ENCODE measurements at regions not wholly inside any gene's neighbourhood (a gene's known extent, or its start where the extent isn't known, plus 50 kb on each side); places are given as distances from the start of the nearest gene placed in this dataset.

DNA sequence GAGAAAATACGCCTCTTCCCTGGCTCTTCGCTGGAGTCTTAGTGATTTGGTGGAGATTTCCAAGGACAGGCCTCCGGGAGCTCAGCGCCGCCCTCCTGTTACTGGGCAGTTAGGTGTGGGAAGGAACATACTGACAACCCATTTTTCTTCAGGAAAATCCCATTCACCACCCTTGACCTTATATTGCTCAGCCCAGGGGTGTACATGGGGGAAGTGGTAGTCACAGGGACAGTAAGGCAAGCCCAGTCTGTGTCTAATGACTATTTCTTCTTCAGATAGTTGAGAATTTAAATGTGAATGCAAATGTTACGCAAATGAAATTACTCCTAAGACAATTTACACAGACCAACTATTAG is 119.4 kb downstream of the UQCRFS1 start:
- no peaks in the 10 kb centered on the region for H3K9me3 ChIP-seq (ENCODE audit: insufficient read depth, low read depth, low read length)
- no peaks in the 10 kb centered on the region for H3K4me1 ChIP-seq (ENCODE audit: insufficient read depth, low read length)

GRCh38 chr19:29092712-29093552 is 120.0 kb downstream of the UQCRFS1 start:
- Histone ChIP-seq H3K27ac (ENCODE audit: low read length) (no peak overlapping the region), H3K4me3 (ENCODE audit: low read length) (no peak overlapping the region), H3K27me3 (ENCODE audit: insufficient read depth, low read length) (no peaks in the 10 kb centered on the region), H3K36me3 (ENCODE audit: insufficient read depth, low read depth, low read length) (no peaks in the 10 kb centered on the region), H3K9ac (ENCODE audit: low read depth, low read length) (no peak overlapping the region), H3K4me1 (ENCODE audit: insufficient read depth, low read length) (no peaks in the 10 kb centered on the region), H3K9me3 (ENCODE audit: insufficient read depth, low read depth, low read length) (no peaks in the 10 kb centered on the region)

More for the DNA sequence above, 119.4 kb downstream of the UQCRFS1 start:
- Histone ChIP-seq H3K27ac (ENCODE audit: low read length) (no peak overlapping the region), H3K4me3 (ENCODE audit: low read length) (no peak overlapping the region), H3K36me3 (ENCODE audit: insufficient read depth, low read depth, low read length) (no peaks in the 10 kb centered on the region), H3K9ac (ENCODE audit: low read depth, low read length) (no peak overlapping the region), H3K27me3 (ENCODE audit: insufficient read depth, low read length) (no peaks in the 10 kb centered on the region)

- H3K4me3 ChIP-seq (ENCODE audit: low read length) = no peak overlapping the region
- H3K9me3 ChIP-seq (ENCODE audit: insufficient read depth, low read depth, low read length) = no peaks in the 10 kb centered on the region
Observed at GRCh38 chr19:29090783-29091526, 122.0 kb downstream of the UQCRFS1 start.

GRCh38 chr19:29089315-29089870 is 123.6 kb downstream of the UQCRFS1 start:
- H3K4me3 ChIP-seq (ENCODE audit: low read length) = no peak overlapping the region
- H3K4me1 ChIP-seq (ENCODE audit: insufficient read depth, low read length) = no peaks in the 10 kb centered on the region
- H3K36me3 ChIP-seq (ENCODE audit: insufficient read depth, low read depth, low read length) = no peaks in the 10 kb centered on the region
- H3K9me3 ChIP-seq (ENCODE audit: insufficient read depth, low read depth, low read length) = no peaks in the 10 kb centered on the region
- no peak overlapping the region for H3K9ac ChIP-seq (ENCODE audit: low read depth, low read length)
- no peaks in the 10 kb centered on the region for H3K27me3 ChIP-seq (ENCODE audit: insufficient read depth, low read length)
- H3K27ac ChIP-seq (ENCODE audit: low read length) = no peak overlapping the region

More at GRCh38 chr19:29090783-29091526, 122.0 kb downstream of the UQCRFS1 start:
- Histone ChIP-seq H3K9ac (ENCODE audit: low read depth, low read length) (no peak overlapping the region), H3K27me3 (ENCODE audit: insufficient read depth, low read length) (no peaks in the 10 kb centered on the region), H3K27ac (ENCODE audit: low read length) (no peak overlapping the region), H3K36me3 (ENCODE audit: insufficient read depth, low read depth, low read length) (no peaks in the 10 kb centered on the region), H3K4me1 (ENCODE audit: insufficient read depth, low read length) (no peaks in the 10 kb centered on the region)

- no peaks in the 10 kb centered on the region for H3K9me3 ChIP-seq (ENCODE audit: insufficient read depth, low read depth, low read length)
- no peak overlapping the region for H3K9ac ChIP-seq (ENCODE audit: low read depth, low read length)
- H3K36me3 ChIP-seq (ENCODE audit: insufficient read depth, low read depth, low read length) = no peaks in the 10 kb centered on the region
- H3K27ac ChIP-seq (ENCODE audit: low read length) = no peak overlapping the region
- H3K4me3 ChIP-seq (ENCODE audit: low read length) = no peak overlapping the region
- no peaks in the 10 kb centered on the region for H3K4me1 ChIP-seq (ENCODE audit: insufficient read depth, low read length)
- H3K27me3 ChIP-seq (ENCODE audit: insufficient read depth, low read length) = no peaks in the 10 kb centered on the region
Observed at GRCh38 chr19:29088761-29089160, 124.2 kb downstream of the UQCRFS1 start.

GRCh38 chr19:29086646-29087045 is 126.3 kb downstream of the UQCRFS1 start:
- no peaks in the 10 kb centered on the region for H3K9me3 ChIP-seq (ENCODE audit: insufficient read depth, low read depth, low read length)

GRCh38 chr19:29086182-29086581 is 126.8 kb downstream of the UQCRFS1 start:
- Histone ChIP-seq H3K27ac (ENCODE audit: low read length) (no peak overlapping the region), H3K4me3 (ENCODE audit: low read length) (no peak overlapping the region), H3K27me3 (ENCODE audit: insufficient read depth, low read length) (no peaks in the 10 kb centered on the region), H3K4me1 (ENCODE audit: insufficient read depth, low read length) (peaks cover 3% of the 10 kb centered on the region; the same call in 1 of the 2 replicates), H3K9ac (ENCODE audit: low read depth, low read length) (no peak overlapping the region), H3K9me3 (ENCODE audit: insufficient read depth, low read depth, low read length) (no peaks in the 10 kb centered on the region), H3K36me3 (ENCODE audit: insufficient read depth, low read depth, low read length) (no peaks in the 10 kb centered on the region)

More at GRCh38 chr19:29086646-29087045, 126.3 kb downstream of the UQCRFS1 start:
- H3K27me3 ChIP-seq (ENCODE audit: insufficient read depth, low read length) = no peaks in the 10 kb centered on the region
- H3K36me3 ChIP-seq (ENCODE audit: insufficient read depth, low read depth, low read length) = no peaks in the 10 kb centered on the region
- no peak overlapping the region for H3K4me3 ChIP-seq (ENCODE audit: low read length)
- peaks cover 3% of the 10 kb centered on the region; the same call in 1 of the 2 replicates for H3K4me1 ChIP-seq (ENCODE audit: insufficient read depth, low read length)
- no peak overlapping the region for H3K9ac ChIP-seq (ENCODE audit: low read depth, low read length)
- no peak overlapping the region for H3K27ac ChIP-seq (ENCODE audit: low read length)

GRCh38 chr19:29085630-29086029 is 127.3 kb downstream of the UQCRFS1 start:
- Histone ChIP-seq H3K9ac (ENCODE audit: low read depth, low read length) (no peak overlapping the region), H3K27ac (ENCODE audit: low read length) (no peak overlapping the region), H3K27me3 (ENCODE audit: insufficient read depth, low read length) (no peaks in the 10 kb centered on the region), H3K4me1 (ENCODE audit: insufficient read depth, low read length) (peaks cover 3% of the 10 kb centered on the region; the same call in 1 of the 2 replicates), H3K9me3 (ENCODE audit: insufficient read depth, low read depth, low read length) (no peaks in the 10 kb centered on the region), H3K4me3 (ENCODE audit: low read length) (no peak overlapping the region), H3K36me3 (ENCODE audit: insufficient read depth, low read depth, low read length) (no peaks in the 10 kb centered on the region)

GRCh38 chr19:29085206-29085605 is 127.7 kb downstream of the UQCRFS1 start:
- Histone ChIP-seq H3K9me3 (ENCODE audit: insufficient read depth, low read depth, low read length) (no peaks in the 10 kb centered on the region), H3K4me1 (ENCODE audit: insufficient read depth, low read length) (peaks cover 3% of the 10 kb centered on the region; the same call in 1 of the 2 replicates), H3K36me3 (ENCODE audit: insufficient read depth, low read depth, low read length) (no peaks in the 10 kb centered on the region), H3K4me3 (ENCODE audit: low read length) (no peak overlapping the region), H3K9ac (ENCODE audit: low read depth, low read length) (no peak overlapping the region), H3K27me3 (ENCODE audit: insufficient read depth, low read length) (no peaks in the 10 kb centered on the region), H3K27ac (ENCODE audit: low read length) (no peak overlapping the region)

- H3K27me3 ChIP-seq (ENCODE audit: insufficient read depth, low read length) = no peaks in the 10 kb centered on the region
Observed at GRCh38 chr19:29084266-29084665, 128.7 kb downstream of the UQCRFS1 start.

GRCh38 chr19:29083863-29084262 is 129.1 kb downstream of the UQCRFS1 start:
- Histone ChIP-seq H3K9ac (ENCODE audit: low read depth, low read length) (no peak overlapping the region), H3K36me3 (ENCODE audit: insufficient read depth, low read depth, low read length) (no peaks in the 10 kb centered on the region), H3K9me3 (ENCODE audit: insufficient read depth, low read depth, low read length) (no peaks in the 10 kb centered on the region), H3K4me1 (ENCODE audit: insufficient read depth, low read length) (peaks cover 9% of the 10 kb centered on the region; the same call in 1 of the 2 replicates), H3K27ac (ENCODE audit: low read length) (no peak overlapping the region), H3K27me3 (ENCODE audit: insufficient read depth, low read length) (no peaks in the 10 kb centered on the region), H3K4me3 (ENCODE audit: low read length) (no peak overlapping the region)

More at GRCh38 chr19:29084266-29084665, 128.7 kb downstream of the UQCRFS1 start:
- H3K4me3 ChIP-seq (ENCODE audit: low read length) = no peak overlapping the region
- H3K9me3 ChIP-seq (ENCODE audit: insufficient read depth, low read depth, low read length) = no peaks in the 10 kb centered on the region
- no peaks in the 10 kb centered on the region for H3K36me3 ChIP-seq (ENCODE audit: insufficient read depth, low read depth, low read length)
- H3K9ac ChIP-seq (ENCODE audit: low read depth, low read length) = no peak overlapping the region
- no peak overlapping the region for H3K27ac ChIP-seq (ENCODE audit: low read length)
- peaks cover 6% of the 10 kb centered on the region; the same call in 1 of the 2 replicates for H3K4me1 ChIP-seq (ENCODE audit: insufficient read depth, low read length)
